ENCODE measurements at regions not wholly inside any gene's neighbourhood (a gene's known extent, or its start where the extent isn't known, plus 50 kb on each side); places are given as distances from the start of the nearest gene placed in this dataset.

- TF ChIP-seq CTCF (IDR thresholded peaks at IDR 0.05; ENCODE audit: insufficient read depth, low read length) (no peak), GABPA (IDR thresholded peaks at IDR 0.05; ENCODE audit: low read depth) (no peak), POLR2AphosphoS5 (IDR thresholded peaks at IDR 0.05; ENCODE audit: low read depth) (no peak)
- TF ChIP-seq, protein P1, sequence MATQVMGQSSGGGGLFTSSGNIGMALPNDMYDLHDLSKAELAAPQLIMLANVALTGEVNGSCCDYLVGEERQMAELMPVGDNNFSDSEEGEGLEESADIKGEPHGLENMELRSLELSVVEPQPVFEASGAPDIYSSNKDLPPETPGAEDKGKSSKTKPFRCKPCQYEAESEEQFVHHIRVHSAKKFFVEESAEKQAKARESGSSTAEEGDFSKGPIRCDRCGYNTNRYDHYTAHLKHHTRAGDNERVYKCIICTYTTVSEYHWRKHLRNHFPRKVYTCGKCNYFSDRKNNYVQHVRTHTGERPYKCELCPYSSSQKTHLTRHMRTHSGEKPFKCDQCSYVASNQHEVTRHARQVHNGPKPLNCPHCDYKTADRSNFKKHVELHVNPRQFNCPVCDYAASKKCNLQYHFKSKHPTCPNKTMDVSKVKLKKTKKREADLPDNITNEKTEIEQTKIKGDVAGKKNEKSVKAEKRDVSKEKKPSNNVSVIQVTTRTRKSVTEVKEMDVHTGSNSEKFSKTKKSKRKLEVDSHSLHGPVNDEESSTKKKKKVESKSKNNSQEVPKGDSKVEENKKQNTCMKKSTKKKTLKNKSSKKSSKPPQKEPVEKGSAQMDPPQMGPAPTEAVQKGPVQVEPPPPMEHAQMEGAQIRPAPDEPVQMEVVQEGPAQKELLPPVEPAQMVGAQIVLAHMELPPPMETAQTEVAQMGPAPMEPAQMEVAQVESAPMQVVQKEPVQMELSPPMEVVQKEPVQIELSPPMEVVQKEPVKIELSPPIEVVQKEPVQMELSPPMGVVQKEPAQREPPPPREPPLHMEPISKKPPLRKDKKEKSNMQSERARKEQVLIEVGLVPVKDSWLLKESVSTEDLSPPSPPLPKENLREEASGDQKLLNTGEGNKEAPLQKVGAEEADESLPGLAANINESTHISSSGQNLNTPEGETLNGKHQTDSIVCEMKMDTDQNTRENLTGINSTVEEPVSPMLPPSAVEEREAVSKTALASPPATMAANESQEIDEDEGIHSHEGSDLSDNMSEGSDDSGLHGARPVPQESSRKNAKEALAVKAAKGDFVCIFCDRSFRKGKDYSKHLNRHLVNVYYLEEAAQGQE (IDR thresholded peaks at IDR 0.05; ENCODE audit: insufficient replicate concordance, low read depth) = no peak
Measured at GRCh38 chr11:19576903-19577302, 135.7 kb upstream of the NAV2 start.

Measured in HL-60 (cell line).